ENCODE measurements at regions not wholly inside any gene's neighbourhood (a gene's known extent, or its start where the extent isn't known, plus 50 kb on each side); places are given as distances from the start of the nearest gene placed in this dataset.
"Not testable (repeated sequence)": the region's sequence is repeated elsewhere in the genome, so short reads cannot be mapped to it uniquely, and the experiment has no call there.

DNA sequence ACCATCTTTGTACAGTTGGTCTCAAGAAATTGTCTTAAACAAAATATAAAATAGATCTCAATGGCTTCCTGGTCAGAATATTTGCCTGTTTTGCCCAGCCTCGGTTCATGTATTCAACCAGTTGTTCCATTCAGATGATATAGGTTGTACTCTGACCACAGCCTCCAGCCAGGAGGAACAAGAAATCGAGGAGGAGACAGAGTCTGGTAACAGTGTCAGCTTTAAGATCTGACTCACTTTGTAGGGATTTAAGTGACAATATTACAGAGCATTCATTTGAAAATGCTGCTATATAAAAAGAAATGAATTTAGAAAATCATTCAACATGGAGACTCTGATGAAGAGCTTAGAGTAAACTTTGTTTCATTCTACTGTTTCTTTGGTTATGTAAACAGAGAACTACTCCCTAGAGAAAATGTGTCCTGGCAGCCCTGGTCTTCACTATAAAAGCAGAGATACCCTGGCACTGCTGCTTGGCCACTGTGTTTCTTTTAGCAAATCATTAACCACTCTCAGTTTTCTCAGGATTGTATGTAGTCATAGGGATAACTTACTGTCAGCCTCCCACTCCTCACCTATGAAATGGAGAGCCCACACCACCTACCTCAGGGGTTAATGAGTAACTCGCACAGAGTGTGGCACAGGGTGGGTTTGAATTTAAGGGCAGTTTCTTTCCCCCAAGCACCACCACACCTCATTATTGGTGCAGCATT is 53.5 kb downstream of the PAGE2 start:
- no peak for DNase-seq

DNA sequence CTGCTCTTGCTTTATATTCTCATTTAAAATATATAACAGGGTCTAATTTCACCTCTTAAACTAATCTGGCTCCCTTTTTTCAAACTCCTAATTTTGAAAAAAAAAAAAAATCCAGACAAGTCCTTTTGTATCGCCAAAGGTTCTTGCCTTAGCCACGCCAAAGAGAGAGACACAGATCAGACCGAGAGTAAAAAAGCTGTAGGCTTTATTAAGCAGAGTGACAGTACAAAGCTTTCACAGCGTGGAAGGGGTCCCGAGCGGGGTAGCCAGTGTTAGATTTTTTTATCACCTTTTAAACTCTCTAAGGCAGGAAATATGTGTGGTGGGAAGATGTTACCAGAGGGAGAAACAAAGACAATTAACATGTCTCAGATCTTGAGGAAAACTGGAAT is 54.1 kb downstream of the PAGE2 start:
- no peak for DNase-seq

DNA sequence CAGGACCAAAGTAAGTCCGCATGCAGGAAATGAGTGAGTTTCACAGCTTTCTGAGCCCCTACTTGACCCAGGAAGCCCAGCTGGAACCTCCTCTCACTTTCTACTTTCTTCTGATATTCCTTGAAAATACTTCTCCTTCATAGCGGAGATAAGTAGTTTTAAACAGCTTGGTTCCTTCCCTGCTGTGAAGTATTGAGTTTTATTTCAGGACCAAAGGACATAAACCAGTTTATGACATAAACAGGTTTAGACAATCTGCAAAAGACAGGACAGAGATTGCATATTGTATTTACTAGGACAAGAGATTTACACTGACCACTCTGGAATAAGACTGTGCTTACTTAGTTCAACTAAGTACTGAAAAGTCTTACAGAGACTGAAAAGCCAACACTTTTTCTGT is 54.8 kb downstream of the PAGE2 start:
- DNase-seq = no peak

DNA sequence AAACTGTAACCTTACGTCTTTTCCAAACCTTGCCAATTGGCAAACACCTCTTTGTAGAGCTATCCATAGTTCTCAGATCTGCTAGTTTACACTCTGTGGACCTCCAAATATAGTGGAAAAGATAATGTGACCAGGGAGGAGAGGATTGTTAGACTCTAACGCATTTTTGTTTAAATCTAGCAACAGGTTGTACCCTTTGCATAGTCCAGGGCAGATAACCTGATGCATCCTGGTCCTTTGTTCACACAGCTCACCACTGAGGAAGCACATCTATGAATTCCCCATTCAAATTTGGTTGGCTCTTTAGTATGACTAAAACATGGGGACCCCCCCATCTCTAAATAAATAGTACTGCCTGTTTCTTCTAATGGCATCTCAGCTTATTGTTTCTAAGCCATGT is 55.9 kb downstream of the PAGE2 start:
- DNase-seq = no peak

DNA sequence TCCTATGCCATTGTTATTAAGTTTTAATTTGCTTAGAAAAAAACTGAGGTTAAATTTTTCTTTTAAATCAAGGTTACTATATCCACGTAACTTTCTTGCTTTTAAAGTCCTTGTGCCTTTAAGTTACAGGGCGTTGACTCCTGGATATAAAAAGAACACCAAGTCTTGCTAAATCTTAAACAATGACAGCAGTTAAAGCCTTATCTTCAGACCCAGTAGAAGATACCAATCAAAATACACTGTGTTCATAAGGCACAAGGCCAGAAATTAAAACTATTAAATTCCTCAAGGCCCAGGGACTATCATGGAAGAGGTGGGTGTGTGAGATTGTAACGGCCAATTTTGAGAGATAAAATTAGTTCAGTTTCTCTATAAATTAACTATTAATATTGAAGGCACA is 60.4 kb downstream of the PAGE2 start:
- DNase-seq = peak; percentile 51

DNA sequence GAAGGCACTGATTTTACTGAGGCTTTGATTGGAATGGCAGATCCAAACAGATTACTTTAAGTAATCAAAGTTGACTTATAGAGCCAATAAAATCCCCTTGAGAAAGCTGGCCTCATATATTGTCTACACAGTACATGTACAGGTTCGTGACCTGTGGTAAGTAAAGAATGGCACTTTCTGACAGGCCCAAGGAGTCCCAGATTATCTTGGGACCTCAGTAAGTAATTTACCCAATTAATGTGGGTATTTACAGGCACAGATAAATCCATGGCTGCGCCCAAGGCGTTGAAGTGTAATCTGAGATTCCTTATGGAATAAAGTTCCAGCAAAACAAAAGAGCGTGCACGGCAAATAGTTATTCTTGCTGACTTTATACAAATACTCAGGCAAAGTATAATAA is 62.4 kb downstream of the PAGE2 start:
- no peak for DNase-seq

DNA sequence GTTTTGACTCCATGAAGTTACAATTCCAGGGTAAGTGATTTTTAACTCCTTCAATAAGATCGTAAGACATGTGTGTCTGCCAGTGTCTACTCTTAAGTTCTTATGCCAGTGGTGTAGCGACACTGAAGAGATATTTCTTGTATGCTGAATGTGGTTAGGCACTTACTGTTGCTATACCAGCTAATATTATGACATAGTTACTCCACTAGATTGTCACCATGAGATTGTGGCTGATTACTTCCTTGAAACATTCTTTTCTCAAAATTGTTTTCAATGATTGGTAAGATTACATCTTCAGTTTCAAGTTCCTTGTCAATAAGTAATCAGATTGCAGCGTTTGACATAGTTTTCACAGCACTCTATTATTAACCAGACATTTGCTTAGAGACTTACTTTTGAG is 60.6 kb upstream of the PAGE5 start:
- DNase-seq = peak; percentile 57

DNA sequence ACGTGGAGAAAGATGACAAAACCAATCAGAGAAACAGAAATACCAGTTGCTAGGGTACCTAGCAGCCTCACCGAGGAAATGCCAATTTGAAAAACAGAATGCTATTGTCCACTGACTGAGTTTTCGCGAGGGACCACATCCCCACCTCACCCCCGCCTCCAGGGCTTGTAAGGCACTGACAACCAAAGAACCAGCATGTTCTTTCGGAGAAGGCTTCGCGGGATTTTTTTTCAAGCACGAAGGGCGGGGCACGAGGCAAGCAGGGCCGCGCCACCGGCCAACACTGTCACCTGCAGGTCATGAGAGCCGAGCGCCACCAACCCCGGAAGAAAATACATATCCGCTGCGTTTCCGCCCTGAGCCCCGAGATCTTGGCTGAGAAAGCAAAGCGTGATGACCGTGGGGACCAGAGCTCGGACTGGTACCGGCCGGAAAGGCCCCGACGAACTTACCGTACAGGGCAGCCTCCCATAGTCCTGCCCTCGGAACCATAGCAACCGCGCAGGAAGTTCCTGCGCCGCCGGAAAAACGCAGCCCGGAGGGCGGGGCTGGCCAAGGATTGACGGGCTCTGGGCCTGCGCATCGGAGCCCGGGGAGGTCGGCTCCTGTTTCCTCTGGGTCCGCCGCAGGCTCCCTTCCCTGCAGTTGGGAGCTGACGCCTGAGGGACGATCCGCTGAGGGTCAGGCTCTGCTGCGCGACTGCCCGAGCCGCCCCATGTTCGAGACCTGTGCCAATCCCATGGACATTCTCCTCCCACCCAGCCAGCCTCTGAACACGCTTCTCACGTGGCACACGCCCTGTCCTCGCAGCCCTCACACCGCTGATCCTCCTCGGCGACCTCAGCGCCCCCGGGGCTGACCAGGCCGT is 59.2 kb upstream of the PAGE5 start:
- DNase-seq = peak; percentile 94

DNA sequence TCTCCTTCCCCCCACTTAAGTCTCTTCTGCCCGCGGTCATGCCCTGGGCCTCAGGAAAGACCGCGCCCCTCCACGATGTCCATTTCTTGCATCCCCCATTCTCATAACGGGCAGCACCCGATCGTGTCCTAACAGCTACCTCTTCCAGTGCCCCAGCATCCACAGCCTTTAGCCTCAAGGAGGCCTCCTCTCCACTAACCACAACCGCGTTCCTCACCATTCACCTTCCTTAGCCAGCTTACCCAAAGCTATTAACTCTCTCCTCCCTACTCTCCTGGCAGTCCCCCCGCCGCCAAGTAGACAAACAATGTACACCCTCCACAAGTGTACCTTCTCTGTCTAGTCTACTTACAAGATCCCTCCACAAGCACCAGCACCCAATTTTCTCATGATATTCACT is 58.6 kb upstream of the PAGE5 start:
- DNase-seq = peak; percentile 4

DNA sequence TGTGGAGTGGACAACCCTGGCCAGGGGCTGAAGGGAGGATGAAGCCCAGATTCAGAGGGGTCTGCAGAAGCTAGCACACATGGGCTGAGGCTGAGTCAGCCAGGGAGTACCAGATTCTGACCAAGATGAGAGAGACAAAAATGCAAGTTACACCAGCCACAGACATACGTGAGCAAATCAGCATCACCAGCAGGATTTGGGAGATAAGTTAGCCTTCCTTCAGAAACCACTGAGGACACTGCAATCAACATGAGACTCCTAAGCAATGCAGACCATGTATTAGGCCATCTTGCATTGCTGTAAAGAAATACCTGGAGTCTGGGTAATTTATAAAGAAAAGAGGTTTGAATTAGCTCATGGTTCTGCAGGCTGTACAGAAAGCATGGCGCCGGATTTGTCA is 57.0 kb upstream of the PAGE5 start:
- DNase-seq = peak; percentile 2

DNA sequence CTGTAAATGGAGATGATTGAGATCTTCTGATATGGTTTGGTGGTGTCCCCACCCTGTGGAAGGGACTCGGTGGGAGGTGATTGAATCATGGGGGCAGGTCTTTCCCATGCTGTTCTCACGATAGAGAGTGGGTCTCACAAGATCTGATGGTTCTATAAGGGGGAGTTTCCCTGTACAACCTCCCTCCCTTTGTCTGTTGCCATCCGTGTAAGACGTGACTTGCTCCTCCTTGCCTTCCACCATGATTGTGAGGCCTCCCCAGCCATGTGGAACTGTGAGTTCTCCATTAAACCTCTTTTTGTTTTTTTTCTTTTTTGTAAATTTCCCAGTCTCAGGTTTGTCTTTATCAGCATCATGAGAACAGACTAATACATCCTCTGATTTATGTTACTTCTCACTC is 55.1 kb upstream of the PAGE5 start:
- not testable (repeated sequence) for DNase-seq

DNA sequence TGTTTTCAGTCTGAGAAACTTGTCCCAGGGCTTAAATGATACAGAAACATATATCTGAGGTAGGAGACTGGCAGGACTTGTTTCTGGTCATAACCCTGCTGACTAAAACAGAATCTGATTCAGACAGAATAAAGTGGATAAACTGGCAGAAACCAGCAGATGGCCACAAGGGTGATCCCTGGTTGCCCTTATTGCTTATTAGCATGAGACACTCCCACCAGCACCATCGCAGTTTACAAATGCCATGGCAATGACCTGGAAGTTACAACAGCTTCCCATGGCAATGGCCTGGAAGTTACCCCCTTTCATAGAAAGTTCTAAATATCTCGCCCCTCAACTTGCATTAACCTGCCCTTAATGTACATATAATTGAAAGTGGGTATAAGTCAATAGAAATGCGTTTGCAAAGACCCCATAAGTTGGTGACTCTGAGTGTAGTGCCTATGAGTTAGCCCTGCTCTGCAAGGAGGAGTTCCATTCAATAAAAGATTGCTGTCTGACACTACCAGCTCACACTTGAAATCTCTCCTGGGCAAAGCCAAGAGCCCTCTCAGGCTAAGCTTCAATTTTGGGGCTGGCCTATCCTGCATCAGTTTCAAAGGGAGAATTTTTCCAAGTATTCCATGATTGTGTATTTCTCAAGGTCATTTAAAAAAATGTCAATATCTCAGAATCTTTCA is 52.9 kb upstream of the PAGE5 start:
- DNase-seq = peak; percentile 4

DNA sequence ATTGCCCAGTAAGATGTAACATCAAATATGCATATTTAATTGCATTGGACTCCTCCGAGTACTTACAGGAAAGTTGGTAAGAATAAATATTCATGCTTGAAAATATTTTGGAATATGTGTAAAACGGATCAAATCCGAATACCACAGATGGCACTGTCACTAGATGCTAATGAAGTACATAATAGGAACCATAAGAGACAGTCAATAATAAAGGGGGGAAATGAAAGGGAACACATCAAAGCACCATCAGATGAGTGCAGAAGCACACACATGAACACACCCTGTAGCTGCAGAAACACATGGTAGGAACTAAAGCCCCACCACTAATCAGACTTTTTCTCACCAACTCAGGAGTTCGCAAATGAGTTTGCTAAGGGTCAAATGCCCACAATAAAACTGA is 52.2 kb upstream of the PAGE5 start:
- DNase-seq = no peak

DNA sequence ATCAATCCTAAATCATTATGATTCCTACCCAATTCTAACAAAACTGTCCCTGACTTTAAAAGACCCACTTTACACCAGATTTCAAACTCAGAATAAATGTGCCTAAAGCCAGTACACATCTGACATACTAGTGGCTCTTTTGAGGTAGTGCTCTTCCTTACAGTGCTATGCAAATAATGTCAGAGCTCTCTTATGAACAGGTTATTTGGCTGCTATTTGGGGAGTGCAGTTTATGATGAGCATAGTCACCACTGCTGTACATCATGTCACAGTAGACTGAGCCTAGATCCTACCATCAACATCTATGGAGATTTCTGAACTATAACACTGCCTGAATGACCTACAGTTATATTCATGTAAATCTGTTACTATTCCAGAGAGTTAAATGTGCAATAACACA is 50.4 kb upstream of the PAGE5 start:
- no peak for DNase-seq

All from hematopoietic multipotent progenitor cell treated with erythropoietin and hydrocortisone succinate and interleukin-3 and kit ligand, for 4 days (in vitro differentiated cells).